GM13976 (cell line): ENCODE measurements at regions not wholly inside any gene's neighbourhood (a gene's known extent, or its start where the extent isn't known, plus 50 kb on each side); places are given as distances from the start of the nearest gene placed in this dataset.

ENCODE experiments used
- DNase-seq: peaks from one replicate; pipeline ENCODE4 v3.0.0; 2012; ENCODE audit warnings: low spot score
- in situ Hi-C: fragments of 300-500 bp; cut with MboI; formaldehyde crosslinking; loops from one replicate; pipeline ENCODE4 v1.12.0; 2022; ENCODE audit warnings: low sequenced_read_pairs, mixed read lengths, inconsistent platforms; ENCODE audit not compliant: unreplicated experiment
- TF ChIP-seq, protein P1 (sequence below): IDR thresholded peaks from 2 replicates; pipeline ENCODE4 v1.5.1; 2012; ENCODE audit warnings: borderline replicate concordance, mild to moderate bottlenecking; ENCODE audit not compliant: insufficient read depth; ENCODE audit errors: extremely low read depth, missing control alignments, control extremely low read depth

- TF ChIP-seq, protein P1, sequence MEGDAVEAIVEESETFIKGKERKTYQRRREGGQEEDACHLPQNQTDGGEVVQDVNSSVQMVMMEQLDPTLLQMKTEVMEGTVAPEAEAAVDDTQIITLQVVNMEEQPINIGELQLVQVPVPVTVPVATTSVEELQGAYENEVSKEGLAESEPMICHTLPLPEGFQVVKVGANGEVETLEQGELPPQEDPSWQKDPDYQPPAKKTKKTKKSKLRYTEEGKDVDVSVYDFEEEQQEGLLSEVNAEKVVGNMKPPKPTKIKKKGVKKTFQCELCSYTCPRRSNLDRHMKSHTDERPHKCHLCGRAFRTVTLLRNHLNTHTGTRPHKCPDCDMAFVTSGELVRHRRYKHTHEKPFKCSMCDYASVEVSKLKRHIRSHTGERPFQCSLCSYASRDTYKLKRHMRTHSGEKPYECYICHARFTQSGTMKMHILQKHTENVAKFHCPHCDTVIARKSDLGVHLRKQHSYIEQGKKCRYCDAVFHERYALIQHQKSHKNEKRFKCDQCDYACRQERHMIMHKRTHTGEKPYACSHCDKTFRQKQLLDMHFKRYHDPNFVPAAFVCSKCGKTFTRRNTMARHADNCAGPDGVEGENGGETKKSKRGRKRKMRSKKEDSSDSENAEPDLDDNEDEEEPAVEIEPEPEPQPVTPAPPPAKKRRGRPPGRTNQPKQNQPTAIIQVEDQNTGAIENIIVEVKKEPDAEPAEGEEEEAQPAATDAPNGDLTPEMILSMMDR, result no peak
- no peak for DNase-seq
- in situ Hi-C loops, result no loop called here
These were observed 314.2 kb upstream of the SORL1-AS1 start for GRCh38 chr11:121766991-121767390.

GRCh38 chr11:121766166-121766565 lies 313.4 kb upstream of the SORL1-AS1 start:
- TF ChIP-seq, protein P1, result no peak
- in situ Hi-C loops, result no loop called here
- DNase-seq, result no peak

GRCh38 chr11:121763526-121763925 lies 310.8 kb upstream of the SORL1-AS1 start:
- peak; percentile 69 for DNase-seq
- in situ Hi-C loops, result no loop called here

DNA sequence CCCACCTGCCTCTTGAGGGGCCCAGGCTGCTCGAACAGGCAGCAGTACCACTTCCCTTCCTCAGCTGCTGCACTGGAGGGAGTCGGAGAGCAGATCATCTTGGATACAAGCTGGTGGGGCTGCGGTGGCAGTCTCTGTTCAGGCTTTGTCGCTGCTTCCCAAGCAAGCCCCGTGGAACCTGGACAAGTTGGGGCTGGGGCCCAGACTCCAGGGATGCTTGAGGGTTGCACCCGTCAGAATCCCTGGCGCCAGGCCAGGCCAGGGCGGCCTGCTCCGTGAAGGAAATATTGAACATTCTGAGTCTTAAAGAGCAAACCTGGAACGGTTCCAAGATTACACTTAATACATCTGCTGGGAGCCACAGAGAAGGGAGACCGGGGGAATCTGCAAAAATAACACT lies 310.1 kb upstream of the SORL1-AS1 start:
- TF ChIP-seq, protein P1, result no peak
- in situ Hi-C loops, result no loop called here
- no peak for DNase-seq

More at GRCh38 chr11:121763526-121763925, 310.8 kb upstream of the SORL1-AS1 start:
- TF ChIP-seq, protein P1, result no peak

DNA sequence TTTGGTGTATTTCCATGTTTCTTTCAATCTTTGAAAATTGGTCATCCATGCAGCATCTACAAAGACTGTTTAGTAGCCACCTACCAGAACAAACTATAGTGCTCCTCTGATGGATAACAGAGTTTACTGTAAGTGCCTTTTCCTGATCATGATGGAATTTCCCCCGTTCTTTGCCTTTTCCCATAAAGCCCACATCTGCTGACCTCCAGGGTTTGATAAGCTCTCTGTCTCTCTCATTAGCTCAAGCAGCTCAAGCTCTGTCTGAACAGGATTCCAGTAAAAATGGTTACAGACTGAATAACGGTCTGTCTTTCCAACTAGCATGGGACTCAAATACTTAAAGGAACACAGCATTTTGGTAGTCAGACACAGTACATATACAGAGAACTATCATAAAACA lies 308.4 kb upstream of the SORL1-AS1 start:
- DNase-seq, result no peak
- in situ Hi-C loops, result no loop called here
- TF ChIP-seq, protein P1, result no peak

- in situ Hi-C loops, result no loop called here
- DNase-seq, result no peak
- TF ChIP-seq, protein P1, result no peak
These were observed 304.8 kb upstream of the SORL1-AS1 start for GRCh38 chr11:121757480-121758125.
